Activated naive CD4-positive, alpha-beta T cell treated with anti-CD3 and anti-CD28 coated beads, Interleukin-2, amount 50 U/mL, for 16 hours (primary cell): ENCODE measurements at regions not wholly inside any gene's neighbourhood (a gene's known extent, or its start where the extent isn't known, plus 50 kb on each side); places are given as distances from the start of the nearest gene placed in this dataset.
"Not testable (repeated sequence)": the region's sequence is repeated elsewhere in the genome, so short reads cannot be mapped to it uniquely, and the experiment has no call there.

Experiments used
- DNase-seq: peaks from one replicate; pipeline ENCODE4 v3.0.0-alpha.2; 2020

DNA sequence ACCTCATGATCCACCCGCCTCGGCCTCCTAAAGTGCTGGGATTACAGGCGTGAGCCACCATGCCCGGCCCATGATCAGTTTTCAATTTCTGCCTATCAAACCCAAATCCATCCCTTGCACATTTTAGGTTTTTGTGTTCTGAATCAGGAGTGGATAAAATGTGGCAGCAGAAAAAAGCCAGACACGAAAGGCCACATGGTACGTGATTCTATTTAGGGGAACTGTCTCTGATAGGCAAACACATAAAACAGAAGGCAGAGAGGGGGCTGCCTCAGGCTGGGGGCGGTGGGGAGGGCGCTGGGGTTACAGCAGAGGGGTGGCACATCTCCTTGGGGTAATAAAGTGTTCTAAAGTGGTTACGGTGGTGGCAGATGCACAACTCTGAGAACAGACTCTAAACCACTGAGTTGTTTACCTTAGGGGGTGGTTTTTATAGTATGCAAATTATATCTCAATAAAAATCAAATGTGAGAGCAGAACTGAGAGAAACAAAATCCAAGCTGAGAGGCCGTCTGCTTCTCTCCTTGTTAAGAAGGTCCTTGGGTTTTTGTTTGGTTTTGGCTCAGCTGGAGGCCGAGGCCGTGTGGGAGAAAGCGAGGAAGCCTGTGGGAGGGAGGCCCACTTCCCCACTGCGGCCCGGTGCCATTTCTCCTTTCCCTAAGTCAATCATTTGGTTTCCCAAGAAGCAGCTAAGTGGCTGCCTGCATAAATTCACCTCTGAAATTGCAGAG lies 78.0 kb downstream of the SOWAHC start:
- DNase-seq = no peak

DNA sequence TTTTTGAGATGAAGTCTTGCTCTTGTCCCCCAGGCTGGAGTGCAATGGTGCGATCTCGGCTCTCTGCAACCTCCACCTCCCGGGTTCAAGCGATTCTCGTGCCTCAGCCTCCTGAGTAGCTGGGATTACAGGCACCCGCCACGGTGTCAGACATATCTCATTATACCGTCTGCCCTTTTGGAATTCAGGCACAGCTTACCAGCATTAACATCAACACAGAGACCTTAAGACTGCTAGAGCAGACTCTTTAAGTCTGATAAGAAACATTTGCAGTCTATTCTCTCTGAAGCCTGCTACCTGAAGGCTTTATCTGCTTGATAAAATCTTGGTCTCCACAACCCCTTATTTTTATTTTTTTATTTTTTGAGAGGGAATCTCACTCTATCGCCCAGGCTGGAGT lies 78.7 kb downstream of the SOWAHC start:
- not testable (repeated sequence) for DNase-seq

DNA sequence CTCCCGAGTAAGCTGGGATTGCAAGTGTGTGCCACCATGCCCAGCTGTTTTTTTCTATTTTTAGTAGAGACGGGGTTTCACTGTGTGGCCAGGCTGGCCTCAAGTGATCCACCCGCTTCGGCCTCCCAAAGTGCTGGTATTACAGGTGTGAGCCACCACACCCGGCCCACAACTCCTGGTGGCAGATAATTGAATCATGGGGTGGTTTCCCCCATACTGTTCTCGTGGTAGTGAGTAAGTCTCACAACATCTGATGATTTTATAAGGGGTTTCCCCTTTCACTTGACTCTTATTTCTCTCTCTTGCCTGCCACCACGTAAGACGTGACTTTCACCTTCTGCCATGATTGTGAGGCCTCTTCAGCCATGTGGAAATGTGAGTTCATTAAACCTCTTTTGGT lies 79.1 kb downstream of the SOWAHC start:
- peak; percentile 26 for DNase-seq

DNA sequence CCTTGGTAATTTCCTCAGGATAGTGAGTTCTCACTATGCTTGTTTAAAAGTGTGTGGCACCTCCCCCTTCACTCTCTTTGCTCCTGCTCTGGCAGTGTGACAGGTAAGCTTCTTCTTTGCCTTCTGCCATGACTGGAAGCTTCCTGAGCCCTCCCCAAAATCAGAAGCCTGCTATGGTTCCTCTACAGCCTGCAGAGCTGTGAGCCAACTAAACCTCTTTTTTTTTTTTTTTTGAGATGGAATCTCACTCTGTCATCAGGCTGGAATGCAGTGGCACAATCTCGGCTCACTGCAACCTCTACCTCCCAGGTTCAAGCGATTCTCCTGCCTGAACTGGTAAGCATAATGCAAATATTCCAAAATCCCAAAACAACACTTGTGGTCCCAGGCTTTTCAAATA lies 80.0 kb downstream of the SOWAHC start:
- no peak for DNase-seq

DNA sequence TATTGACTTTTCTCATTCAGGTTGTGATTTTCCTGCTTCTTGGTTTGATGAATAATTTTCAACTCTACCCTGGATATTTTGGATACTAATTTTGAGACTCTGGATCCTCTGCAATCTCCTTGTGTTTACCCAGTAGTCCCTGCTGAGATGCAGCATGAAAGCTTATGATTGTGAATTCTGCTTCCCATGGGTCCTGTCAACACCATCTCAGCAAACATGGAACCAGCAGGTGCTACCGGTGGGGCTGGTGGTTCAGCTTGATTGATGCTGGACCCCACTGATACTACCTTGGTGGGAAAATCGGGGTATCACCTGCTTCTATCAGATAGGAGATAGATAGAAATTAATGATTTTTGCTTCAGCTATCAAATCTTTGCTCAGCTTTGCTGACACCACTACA lies 81.1 kb downstream of the SOWAHC start:
- no peak for DNase-seq

DNA sequence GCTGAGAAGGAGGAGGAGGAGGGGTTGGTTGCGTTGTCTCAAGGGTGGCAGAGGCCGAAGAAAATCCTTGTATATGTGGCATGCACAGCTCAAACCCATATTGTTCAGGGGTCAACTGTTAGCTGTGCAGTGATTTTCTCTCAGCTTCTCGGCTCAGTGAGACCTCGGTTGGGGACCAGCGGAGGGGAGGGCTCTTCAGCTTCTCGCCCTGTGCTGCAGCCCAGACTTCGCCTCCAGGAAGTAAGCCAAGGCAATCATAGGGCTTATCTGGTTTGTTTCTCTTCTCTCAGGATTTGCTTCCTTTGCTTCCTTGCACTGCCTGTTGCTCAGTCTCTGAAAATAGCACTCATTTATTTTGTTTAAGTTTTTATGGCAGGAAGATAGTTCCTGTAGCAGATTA lies 85.5 kb downstream of the SOWAHC start:
- no peak for DNase-seq

DNA sequence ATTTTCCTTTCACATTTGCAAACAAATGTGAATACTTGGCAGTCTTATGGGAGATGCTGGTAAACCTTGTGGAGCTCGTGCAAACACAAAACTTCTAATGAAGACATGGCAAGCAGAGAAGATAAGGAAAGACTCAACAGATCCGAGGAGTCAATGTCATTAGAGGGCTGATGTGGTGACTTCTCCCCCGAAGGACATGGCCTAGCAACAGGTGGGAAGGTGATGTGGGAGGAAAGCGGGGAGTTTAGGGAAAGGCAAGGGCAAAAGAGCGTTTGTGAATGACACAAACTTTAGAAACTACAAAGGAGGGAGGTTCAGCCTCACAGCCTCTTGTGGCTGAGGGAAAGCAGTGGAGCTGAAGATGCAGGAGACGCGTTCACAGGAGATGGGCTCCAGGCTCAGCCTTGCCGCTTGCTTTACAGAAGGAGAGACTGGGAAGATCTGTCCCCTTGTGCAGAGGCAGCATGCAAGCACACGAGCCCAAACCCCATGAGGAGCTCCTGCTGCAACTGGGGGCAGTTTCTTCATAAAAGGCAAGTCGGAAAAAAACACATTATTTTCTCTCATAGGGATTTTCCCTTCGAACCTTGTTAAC lies 86.6 kb downstream of the SOWAHC start:
- DNase-seq = no peak

DNA sequence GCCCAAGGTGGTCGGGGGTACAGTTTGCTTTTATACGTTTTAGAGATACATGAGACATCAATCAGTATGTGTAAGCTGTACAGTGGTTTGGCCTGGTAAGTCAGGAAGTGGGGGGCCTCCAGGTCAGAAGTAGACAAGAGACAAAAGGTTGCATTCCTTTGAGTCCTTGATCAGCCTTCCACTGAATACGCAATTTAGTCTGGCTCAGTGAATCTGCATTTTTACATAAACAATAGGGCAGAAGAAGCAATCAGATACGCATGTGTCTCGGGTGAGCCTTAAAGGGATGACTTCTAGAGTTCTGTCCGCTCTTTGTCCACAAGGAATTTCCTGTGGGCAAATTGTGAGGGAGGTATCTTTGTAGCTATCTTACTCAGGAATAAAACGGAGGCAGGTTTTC lies 87.2 kb downstream of the SOWAHC start:
- no peak for DNase-seq

DNA sequence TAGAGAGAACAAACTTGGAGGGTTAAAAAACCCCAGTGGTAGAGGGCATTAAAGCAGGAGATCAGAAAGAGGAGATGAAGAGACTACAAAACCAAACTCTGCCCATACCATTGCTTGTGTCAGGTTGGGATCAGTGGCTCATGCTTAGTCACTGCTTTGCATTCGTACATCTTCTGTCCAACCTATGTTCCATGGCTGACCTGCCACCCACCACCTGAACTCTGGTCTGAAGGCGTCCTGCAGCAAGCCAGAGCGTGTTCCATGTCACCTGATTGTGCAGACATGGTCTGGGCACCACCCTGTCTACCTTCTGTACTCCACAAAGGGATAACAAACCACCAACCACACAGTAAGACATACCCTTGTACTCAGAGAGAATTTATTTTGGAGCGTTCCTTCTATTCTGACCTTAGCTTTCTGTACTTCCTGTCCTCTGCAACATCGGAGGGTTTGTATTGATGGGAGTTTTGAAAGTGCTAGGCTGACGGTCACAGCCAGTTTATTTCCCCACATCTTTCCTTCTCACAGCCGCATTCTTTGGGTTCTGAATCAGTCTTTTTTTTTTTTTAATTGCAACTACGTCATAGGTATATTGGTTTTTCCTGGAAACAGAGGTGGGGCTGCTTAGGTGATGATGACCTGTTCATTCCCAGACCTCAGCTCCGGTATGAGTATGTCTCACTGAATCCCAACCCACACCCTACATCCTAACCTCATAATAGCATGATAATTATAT lies 88.3 kb downstream of the SOWAHC start:
- no peak for DNase-seq

DNA sequence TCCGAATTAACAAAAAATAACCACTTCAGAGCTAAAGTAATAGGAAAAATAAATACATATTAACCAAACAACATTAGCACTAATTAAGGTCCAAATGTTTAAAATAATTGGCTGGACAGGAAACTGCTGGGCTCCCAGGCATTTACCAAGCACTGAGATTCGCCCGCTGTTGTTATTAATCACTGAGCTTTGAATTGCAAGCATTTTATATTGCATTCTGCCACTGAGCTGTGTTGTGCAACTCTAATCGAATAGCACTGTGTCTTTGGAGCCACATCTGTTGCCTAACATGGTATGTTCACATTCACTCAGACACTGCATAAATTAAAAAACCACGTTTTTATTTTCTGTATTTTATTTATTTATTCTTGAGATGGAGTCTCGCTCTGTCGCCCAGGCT lies 88.9 kb downstream of the SOWAHC start:
- DNase-seq = no peak

DNA sequence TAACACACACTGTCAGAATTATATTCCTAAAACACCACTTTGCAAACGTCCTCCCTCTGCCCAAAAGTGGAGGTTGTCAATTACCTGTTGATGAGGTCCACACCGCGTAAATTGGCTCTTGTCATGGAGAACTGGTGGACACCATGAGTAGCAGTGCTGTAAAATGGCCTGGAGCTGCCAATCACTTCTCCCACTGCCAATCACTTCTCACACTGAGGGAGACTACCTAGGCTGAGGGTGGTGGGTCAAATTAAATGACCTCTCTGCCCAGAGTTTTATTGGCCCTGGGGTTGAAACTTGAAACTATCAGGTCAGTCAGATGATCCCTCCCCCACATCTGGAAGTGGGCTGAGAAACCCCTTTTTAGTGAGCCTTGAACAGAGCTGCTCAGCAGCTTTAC lies 89.6 kb downstream of the SOWAHC start:
- no peak for DNase-seq

DNA sequence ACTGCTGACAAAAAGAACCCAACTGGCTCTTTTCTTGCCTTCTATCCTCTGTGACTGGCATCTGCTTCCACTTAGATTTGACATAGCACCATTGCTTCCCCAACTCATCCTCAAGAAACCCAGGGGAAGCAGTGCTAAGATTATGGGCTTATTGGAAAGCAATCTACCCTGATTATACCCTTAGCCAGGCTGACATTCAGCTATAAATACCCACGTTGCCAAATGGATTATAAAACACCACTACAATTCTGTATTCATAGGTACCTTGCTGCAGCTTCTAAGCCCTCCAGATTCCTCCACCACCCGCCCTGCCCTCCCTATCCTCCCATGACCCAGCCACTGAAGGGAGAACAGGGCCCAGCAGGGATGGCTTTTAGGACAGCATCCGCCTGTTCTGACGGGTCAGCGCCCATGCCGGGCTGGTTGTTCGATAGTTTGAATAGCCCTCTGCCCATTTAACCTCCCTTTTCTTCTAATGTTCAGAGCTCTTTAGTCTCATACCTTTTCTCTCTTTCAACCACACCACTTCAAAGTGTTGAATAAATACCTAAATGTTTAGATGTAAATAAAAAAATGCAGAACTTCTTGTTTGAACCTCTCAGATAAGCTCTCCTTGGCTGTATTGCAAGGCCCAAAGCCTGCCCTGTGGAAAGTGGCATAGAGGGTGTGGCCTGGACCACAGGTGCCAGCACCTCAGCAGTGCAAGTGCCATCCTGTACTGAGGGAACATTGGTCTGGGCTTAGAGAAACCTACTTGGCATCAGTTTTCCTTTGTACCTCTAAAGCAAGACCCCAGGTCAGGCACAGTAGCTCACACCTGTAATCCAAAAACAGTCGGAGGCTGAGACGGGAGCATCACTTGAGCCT lies 86.6 kb upstream of the RGPD5 start:
- no peak for DNase-seq

DNA sequence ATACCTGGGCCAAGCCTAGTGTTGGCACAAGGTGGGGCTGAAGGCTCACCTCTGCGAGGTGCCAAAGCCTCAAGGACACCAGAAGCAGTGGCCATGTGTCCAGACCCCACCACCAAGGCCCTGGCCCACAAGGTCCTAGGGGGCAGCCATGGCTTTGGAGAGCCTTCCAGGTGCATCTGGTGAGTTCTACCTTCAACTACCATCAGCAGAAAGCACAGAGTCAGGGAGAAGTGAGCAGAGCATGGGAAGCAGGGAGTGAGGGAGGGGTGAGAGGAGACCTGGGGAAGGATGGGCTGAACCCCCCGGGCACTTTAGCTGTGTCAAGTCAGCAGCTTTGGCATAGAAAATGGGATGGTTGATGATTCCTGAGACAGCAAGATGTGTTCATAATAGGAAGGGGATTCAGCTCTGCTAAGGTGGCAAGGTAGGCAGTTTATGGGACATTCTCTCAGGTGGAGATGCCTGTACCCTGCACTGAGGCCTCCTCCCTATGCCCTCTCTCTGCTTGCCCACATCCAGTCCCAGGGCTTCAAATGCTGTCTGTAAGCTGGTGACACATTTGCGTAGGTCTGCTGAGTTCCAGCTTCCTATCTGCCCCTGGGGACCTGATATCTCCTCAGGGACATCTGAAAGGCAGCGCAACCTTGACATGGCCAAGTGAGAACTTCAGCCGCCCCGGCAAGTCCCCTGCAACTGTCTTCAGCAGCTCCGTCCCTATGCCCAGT lies 83.4 kb upstream of the RGPD5 start:
- no peak for DNase-seq

DNA sequence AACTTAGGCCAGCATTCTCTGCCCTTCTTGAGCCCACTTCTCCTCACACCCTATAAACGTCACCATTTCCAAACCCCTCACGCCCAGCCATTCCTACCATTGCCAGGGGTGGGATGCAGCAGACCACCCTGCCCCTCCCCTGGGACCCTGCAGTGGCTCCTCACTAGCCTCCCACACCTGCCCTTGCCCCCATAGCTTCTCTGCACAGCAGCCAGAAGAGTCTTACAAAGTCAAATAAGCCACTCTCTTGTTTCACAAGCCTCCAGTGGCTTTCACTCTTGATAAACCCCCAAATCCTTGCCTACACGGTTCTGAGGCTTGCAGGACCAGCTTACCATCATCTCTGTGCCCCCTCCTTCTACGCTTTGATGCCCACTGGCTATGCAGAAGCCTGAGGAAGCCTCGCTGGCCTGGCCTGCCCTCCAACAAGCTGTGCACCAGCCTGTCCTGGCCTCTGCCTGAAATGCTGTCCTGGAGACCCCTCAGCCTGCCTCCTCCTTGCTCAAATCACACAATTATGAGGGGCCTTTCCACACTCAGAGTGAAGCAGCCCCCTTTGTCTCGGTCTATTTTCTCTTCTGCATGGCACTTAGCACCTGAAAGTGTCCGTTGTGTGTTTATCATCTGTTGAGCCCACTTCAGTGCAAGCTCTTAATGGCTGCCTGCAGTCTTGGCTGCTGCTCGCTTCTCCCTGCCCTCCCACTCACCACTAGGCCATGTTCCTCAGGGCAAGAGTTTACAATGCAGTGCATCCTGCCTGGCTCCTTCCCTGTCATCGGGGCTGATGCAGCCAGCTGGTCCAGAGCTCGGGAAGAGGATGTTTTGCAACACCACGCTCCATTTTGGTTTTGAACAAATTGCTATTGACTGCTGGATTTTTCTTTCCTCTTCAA lies 82.6 kb upstream of the RGPD5 start:
- DNase-seq = no peak

DNA sequence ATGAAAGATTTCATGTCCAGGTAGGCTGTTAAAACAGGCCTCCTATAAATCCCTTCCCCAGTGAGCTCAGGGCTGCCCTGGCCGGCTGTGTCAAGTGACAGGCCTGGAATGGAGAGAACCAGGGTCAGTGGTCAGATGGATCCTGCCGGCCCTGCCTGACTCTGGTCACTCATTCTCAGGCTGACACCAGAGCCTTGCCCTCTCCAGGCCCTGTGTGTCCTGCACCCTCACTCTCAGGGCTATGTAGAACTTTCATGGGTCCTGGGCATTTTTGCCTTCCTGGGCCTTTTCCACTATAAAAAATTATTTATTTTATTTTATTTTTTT lies 82.0 kb upstream of the RGPD5 start:
- DNase-seq = no peak

DNA sequence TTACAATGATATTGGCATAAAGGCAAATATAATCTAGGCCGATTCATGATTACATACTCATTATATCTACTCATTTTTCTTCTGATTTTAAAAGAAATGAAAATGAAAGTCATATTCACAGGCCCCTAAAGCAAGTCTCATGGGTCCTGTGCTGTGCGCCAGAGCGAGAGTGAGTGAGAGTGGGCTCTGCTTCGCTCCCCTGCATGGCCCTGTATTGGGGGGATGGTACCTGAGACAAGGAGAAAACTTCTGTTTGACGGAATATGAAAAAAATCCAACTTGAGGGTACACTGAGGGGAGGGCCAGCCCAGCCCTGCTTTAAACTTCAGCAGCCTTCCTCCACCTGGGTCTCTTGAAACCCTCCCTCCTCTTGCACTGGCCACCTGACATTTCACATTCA lies 81.4 kb upstream of the RGPD5 start:
- no peak for DNase-seq

DNA sequence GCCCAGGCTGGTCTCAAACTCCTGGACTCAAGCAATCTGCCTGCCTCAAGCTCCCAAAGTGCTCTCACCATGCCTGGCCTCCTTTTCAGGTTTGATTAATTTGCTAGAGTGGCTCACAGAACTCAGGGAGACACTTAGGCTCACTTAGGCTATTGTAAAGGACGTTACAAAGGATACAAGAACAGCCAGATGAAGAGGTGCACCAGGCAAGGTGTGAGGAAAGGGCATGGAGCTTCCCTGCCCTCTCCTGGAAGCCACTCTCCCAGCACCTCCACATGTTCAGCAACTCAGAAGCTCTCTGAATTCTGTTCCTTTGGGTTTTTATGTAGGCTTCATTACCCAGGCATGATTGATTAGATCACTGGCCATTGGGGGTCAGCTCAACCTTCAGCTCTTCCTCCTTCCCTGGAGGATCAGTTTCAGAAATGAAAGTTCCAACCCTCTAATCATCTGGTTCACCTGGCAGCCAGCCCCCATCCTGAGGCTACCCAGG lies 78.7 kb upstream of the RGPD5 start:
- no peak for DNase-seq

DNA sequence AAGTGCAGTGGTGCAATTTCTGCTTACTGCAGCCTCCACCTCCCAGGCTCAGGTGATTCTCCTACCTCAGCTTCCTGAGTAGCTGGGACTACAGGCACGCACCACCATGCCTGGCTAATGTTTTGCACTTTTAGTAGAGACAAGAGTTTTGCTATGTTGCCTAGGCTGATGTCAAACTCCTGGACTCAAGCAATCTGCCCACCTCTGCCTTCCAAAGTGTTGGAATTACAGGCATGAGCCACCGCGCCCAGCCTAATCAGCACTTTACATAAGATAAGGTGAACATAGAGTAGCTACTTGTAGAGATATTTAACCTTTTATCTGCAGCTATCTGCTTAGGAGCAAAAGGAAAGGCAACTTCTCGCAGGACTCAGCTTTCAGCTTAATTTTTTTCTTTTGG lies 77.5 kb upstream of the RGPD5 start:
- DNase-seq = not testable (repeated sequence)

DNA sequence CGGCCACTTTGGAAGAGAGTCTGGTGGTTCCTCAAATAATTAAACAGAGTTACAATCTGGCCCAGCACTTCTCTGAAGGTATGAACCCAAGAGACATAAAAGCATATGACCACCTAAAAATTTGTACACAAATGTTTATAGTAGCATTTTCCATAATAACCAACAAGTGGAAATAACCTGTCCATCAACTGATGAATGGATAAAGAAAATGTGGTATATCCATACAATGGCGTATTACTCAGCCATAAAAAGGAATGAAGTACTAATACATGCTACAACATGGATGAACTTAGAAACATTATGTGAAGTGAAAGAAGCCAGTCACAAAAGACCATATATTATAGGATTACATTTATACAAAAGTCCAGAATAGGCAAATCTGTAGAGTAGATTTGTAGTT lies 76.0 kb upstream of the RGPD5 start:
- DNase-seq = no peak

DNA sequence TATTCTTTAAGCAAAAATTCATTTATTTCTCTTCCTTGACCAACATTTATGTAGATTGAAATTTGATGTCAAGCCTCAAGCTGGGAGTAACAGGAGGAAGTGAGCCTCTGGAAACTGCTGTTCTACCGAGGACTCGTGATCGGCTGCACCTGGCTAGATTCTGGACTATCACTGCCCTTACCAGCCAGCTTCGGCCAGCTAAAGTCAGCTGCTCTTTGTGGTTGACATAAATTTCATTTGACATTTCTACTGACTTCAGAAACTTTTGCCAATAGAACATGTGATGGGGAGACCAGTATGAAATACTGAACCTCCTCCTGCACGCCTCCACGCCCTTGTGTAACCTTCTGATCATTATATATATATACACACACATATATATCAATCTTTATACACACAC lies 74.2 kb upstream of the RGPD5 start:
- DNase-seq = no peak

DNA sequence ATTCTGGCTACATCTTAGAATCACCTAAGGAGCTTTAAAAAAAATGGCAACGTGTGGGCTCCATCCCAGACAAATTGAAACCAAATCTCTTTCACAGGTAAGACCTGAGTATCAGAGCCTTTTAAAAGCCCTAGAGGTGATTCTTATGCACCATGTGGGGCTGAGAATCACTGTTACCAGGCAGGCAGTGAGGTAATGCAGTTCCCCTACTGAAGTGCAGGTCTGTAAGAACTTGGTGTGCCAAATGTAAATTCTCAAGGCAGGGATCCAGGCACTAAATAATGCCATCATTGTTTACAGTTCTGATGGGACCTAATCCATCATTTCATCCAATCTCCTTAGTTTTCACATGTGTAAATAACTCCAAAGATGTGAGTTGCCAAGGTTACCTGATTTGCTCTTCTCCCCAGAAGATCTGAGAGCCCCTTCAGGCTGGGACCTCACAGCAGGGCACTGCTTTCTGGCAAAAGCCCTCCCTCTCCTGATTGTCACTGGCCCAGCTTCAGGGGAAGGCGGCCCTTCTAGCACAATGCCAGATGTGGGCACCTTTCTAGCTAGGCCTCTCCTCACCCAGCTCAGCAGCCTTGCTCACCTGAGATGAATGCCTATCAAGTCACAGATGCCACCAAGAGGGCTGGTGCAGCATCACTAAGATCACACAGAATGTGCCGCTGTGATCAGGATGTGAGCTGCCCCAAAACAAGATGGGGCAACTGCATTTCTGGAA lies 73.6 kb upstream of the RGPD5 start:
- no peak for DNase-seq
